NCI-H2081 treated with DMSO at 0.1 percent for 48 hours (cell line): ENCODE measurements at regions not wholly inside any gene's neighbourhood (a gene's known extent, or its start where the extent isn't known, plus 50 kb on each side); places are given as distances from the start of the nearest gene placed in this dataset.

Experiments used
- DNase-seq: peaks from one replicate; lab custom pipeline; 2025; lab: John Stamatoyannopoulos, UW

- no peak for DNase-seq
Measured at GRCh38 chr4:3852309-3852708, 86.1 kb downstream of the ADRA2C start.

- DNase-seq, result no peak
Measured at GRCh38 chr4:3852711-3853110, 86.5 kb downstream of the ADRA2C start.

- DNase-seq, result no peak
Measured at GRCh38 chr4:3853388-3854035, 87.3 kb downstream of the ADRA2C start.

GRCh38 chr4:3854661-3855060, 88.5 kb downstream of the ADRA2C start:
- no peak for DNase-seq

GRCh38 chr4:3855646-3856045, 89.5 kb downstream of the ADRA2C start:
- DNase-seq, result no peak

- DNase-seq, result no peak
Measured at GRCh38 chr4:3856604-3857204, 90.5 kb downstream of the ADRA2C start.

- DNase-seq, result no peak
Measured at GRCh38 chr4:3857269-3857926, 91.2 kb downstream of the ADRA2C start.

- DNase-seq, result no peak
Measured at GRCh38 chr4:3858046-3858730, 92.0 kb downstream of the ADRA2C start.

- no peak for DNase-seq
Measured at GRCh38 chr4:3858765-3859388, 92.7 kb downstream of the ADRA2C start.

GRCh38 chr4:3859571-3859970, 93.4 kb downstream of the ADRA2C start:
- DNase-seq, result no peak

GRCh38 chr4:3860061-3860912, 94.1 kb downstream of the ADRA2C start:
- DNase-seq, result no peak

- no peak for DNase-seq
Measured at GRCh38 chr4:3860913-3861636, 94.9 kb downstream of the ADRA2C start.

GRCh38 chr4:3861720-3862639, 95.8 kb downstream of the ADRA2C start:
- no peak for DNase-seq

- DNase-seq, result no peak
Measured at GRCh38 chr4:3862640-3863420, 96.6 kb downstream of the ADRA2C start.

GRCh38 chr4:3863841-3864741, 97.9 kb downstream of the ADRA2C start:
- no peak for DNase-seq

GRCh38 chr4:3864742-3865721, 98.8 kb downstream of the ADRA2C start:
- no peak for DNase-seq
